GM19025 (cell line): ENCODE measurements at regions not wholly inside any gene's neighbourhood (a gene's known extent, or its start where the extent isn't known, plus 50 kb on each side); places are given as distances from the start of the nearest gene placed in this dataset.

Source experiments
- ATAC-seq: cut with Tn5 transposase; IDR thresholded peaks from one replicate; pipeline ENCODE4 v1.9.1; 2021; ENCODE audit warnings: mild to moderate bottlenecking, low read depth, moderate library complexity; ENCODE audit not compliant: unreplicated experiment

DNA sequence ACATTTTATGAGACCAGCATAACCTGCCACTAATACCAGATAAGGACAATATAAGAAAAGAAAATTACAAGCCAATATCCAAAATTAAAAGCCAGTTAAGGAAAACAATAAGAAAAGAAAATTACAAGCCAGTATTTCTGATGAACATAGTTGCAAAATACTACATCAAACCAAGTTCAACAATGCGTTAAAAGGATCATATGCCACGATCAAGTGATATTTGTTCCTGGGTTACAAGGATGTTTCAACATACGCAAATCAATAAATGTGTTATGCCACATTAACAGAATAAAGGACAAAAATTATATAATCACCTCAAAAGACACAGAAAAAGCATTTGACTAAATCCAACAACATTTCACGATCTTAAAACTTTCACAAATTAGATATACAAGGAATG is 431.9 kb downstream of the ELAVL2 start:
- ATAC-seq = no peak

DNA sequence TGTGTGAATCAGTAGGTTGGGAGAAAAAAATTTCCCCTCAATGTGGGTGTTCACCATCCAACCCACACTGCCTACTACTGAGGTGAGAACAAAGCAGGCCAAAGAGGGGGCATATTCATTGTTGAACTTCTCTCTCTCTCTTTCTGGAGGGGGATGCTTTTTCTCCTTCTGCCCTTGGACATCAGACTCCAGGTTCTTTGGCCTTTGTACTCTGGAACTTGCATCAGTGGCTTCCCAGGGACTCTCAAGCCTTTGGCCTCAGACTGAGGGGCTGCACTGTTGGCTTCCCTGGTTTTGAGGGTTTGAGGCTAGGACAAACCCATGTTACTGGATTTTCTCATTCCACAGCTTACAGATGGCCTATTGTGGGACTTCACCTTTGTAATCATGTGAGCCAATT is 417.2 kb downstream of the ELAVL2 start:
- no peak for ATAC-seq

DNA sequence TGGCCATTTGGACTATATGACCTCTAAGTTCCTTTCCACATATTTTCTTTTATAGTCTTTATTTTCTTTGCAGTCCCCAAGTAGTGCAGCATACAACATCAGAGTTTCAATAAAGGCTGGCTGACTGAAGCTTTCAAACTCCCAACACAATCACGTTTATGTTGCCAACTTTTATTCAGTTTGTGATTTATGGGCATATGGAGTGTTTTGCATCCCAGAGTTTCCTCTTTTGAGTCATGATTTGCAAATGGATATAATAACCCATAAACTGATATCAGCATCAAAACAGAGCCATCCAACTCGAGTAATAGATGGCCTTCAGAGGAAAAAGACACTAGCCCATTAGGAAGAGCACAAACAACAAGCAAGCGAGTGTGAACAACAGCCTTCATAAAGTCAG is 414.0 kb downstream of the ELAVL2 start:
- no peak for ATAC-seq

DNA sequence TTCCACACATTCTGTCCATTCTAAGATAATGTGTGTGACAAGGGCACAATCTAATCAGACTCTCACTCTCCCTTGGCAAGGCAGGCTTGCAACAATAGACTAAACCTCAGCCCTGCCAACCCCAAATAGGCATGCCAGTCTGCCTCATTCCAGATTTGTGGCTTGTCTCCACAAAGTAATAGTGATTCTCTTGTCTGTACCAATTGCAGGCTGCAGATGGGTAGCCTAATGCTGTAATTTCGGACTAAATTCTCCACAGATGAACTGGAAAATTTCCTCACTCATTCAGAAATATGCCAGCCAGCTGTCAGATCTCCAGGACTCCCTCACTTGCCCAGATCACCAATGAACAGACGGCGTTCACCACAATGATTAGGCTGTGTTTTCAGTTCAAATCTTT is 413.6 kb downstream of the ELAVL2 start:
- ATAC-seq = no peak

DNA sequence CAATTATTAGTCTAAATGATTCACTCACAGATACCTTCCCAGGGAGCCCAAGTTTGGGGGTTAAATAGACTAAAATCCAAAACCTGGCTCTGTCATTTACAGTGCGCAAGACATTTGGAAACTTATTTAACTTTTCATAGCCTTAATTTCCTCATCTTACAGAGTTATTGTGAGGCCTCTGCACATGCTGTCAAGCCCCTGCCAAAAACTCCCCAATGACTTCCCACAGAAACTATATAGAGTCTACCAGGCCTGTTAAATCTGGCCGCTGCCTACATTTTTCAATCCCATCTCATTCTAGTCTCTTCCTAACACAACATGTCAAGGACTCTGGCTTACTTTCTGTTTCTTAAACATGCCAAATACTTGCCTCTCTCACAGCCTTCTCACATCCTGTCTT is 412.5 kb downstream of the ELAVL2 start:
- no peak for ATAC-seq

DNA sequence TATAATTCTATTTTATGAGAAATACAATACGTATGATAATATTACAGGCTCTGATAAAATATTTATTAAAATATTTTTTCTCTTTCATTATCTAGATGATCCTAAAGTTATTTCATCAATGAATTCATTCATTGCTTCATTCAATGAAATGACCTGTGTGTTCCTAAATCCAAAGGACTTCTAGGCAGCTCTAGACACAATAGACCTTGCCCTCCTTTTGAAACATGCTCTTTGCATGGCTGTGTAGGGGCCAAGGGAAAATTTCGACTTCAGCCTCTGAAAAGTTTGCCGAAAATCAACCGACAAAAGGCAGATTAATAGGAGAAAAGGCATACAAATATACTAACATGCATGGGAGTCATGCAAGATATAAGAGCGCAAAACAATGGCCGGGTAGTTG is 402.0 kb downstream of the ELAVL2 start:
- ATAC-seq = no peak

DNA sequence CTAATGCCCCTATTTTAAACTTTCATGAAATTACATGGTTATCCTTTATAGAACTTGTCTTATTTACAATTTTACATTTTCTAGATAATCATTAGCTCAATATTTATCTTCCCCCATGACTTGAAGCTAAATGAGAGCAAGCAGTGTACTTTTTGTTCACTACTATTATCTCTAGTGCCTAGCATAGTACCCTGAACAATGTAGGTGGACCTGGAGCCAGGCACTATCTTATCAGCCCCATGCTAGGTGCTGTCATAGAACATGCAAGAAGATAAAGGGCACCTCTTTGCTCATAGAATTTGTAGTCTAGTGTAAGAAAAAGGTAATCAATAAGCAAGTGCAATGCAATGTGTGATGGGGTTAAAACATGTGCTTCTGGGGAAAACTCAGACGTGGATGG is 399.9 kb downstream of the ELAVL2 start:
- ATAC-seq = no peak

DNA sequence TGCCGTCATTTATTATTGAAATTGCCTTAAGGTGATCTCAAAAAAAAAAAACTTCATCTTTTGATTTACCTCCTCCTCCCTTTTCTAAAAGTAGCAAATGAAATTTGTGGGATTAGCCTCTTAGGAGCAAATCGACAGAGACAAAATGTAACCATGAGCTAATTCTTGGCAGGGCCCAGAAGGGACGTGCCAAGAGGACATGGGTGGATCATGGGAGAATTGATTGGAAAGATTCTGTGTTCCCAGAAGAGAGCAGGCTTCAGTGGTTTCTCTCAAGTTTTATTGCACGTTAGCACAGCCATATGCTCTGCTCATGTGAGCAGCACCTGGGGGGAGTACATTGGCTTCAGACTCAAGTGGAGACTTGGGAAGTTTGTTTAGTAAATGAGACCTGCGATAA is 394.6 kb downstream of the ELAVL2 start:
- ATAC-seq = no peak

DNA sequence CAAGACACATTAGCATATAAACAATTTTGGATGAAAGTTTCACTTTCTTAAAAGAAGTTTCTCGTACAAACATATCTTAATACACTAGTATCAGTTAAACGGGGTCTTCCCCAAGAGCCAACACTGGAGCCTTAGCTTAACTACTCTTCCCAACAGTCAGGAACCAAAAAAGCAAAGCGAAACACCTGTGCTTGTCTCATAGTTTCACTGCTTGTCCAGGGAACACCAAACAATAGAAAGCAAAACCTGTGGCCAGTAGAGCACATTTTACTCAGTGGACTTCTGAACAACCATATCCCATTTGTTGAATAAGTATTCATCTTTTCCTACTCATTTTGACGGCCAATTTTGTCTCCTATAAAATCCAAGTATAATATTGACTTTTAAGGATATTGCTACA is 391.4 kb downstream of the ELAVL2 start:
- no peak for ATAC-seq

DNA sequence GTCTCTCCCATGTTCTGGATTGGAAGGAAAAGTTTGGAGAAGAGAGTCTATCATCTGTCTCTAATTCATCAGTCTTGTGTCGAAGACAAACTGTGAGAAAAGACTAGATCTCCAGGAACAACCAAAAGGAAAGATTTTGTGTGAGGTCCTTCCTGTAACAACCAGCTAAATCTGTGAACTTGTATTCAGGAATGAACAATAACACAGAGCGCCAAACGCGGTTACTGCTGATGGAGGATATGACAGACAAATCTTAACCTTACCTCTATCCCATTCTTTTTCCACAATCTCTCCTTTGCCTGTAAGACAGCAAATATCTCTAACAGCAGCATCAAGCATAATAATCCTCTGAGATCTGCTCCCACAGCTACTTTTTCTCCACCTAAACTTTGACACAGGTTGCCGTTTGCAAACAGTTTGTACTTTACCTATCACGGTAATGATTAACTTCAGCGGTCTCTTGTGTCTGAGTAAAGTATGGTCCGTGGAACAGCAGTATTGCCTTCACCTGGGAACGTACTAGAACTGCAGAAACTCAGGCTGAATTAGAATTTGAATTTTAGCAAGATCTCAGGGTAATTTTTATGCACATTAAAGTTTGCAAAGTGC is 387.6 kb downstream of the ELAVL2 start:
- ATAC-seq = no peak

DNA sequence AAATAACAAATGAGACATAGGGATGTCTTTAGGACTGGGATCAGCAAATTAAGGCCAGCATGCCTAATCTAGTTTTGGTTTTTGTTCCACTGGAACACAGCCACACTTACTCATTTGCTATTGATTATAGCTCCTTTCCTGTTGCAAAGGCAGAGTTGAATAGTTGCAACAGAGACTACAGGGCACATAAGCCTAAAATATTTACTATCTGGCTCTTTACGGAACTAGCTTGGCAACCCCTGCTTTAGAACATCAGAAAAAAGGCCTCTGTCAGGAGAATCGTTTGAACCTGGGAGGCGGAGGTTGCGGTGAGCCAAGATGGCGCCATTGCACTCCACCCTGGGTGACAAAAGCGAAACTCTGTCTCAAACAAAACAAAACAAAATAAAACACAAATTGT is 384.8 kb downstream of the ELAVL2 start:
- ATAC-seq = no peak

DNA sequence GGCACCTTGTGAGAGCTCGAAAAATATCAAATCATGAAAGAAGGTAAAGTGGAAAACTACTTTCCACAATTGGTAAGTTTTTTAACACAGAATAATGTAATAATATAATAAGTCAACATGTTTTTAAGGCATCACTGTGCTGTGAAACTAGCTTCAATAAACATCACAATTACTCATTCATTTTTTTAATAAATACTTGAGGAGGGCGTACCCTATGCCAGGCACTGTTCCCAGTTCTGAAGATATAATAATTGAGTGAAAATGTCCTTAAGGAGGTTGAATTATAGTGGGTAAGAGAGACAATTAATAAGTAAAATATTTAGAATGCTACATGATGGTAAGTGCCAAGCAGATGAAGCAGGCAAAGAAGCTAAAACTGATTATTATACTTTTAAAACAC is 381.4 kb downstream of the ELAVL2 start:
- no peak for ATAC-seq

DNA sequence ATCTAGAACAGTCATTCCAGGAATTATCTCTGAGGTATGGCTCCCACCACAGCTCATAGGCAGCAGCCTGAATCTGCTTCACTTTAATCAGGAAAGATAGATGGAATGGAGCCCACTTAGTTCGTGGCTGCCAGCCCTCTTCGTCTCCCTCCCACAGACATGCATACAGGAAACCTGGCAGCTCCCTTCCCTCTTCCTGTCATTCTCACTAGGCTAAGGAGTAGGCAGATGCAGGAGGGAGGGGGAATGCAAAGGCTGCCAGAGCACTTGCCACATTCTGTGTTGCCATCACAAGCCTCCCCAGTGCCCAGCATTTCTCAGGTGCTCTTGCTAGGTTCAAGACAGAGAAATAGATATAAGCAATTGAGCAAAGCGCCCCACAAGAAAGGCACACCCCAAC is 378.9 kb downstream of the ELAVL2 start:
- ATAC-seq = no peak

DNA sequence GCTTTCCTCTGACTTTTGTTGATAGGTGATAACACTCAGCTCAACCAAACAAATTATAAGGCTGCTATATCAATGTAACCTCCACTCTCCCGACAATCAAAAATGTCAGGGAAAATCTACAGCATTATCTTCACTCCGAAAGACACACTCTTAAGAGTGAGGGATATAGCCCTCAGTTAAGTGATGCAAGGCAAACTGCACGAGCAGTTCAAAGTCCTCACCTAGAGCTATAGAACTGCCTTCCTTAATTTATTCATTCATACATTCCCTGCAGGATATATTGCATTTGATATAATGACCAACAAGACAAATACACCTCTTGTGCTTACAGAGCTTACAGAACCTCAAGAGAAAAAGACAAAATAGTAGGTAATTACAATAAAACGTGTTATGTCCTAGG is 378.1 kb downstream of the ELAVL2 start:
- ATAC-seq = no peak

DNA sequence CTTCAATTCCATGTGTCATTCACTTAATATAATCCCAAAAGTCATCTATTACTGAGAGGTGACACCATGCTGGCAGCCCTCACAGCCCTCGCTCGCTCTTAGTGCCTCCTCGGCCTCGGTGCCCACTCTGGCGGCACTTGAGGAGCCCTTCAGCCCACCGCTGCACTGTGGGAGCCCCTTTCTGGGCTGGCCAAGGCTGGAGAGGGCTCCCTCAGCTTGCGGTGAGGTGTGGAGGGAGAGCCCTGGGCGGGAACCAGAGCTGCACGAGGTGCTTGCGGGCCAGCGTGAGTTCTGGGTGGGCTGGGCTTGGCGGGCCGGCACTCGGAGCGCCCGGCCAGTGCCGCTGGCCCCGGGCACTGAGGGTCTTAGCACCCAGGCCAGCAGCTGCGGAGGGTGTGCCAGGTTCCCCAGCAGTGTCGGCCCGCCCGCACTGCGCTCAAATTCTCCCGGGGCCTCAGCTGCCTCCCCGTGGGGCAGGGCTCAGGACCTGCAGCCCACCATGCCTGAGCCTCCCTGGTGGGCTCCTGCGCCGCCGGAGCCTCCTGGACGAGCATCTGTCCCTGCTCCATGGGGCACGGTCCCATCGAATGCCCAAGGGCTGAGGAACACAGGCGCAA is 374.1 kb downstream of the ELAVL2 start:
- ATAC-seq = no peak

DNA sequence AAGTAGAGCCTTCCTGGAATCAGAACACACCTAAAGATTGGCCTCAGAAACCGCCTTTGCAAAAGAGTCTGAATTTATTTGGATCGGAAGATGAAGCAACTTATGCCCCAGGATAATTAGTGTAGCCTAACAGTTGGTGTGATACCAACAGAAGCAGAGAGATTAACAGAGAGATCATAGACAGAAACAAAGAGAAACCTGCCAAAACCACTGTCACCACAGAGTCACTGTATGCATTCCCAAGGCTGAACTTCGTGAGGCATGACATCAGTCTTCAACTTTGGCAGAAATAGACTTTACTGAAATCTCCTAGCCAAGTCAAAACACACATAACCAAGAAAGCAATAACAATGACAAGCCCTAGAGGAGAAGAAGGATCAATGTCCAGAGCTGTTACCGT is 361.8 kb downstream of the ELAVL2 start:
- no peak for ATAC-seq

DNA sequence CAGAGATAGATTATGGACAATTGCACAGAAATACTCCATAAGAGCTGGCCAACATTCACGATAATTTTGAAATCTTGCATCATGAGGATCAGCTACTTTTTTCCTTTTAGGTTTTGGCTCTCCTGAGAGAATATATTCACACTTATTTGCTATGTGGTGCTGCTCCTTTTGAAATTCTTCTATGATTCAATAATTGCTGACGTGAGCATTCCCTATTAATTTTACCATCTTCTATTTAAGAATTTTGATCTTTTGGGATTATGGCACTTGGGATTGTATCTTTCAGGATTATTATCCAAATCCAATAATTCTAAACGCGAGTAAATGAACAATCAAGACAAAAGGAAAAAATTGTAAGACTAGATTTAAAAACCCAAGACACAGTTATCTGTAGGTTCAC is 358.8 kb downstream of the ELAVL2 start:
- no peak for ATAC-seq

DNA sequence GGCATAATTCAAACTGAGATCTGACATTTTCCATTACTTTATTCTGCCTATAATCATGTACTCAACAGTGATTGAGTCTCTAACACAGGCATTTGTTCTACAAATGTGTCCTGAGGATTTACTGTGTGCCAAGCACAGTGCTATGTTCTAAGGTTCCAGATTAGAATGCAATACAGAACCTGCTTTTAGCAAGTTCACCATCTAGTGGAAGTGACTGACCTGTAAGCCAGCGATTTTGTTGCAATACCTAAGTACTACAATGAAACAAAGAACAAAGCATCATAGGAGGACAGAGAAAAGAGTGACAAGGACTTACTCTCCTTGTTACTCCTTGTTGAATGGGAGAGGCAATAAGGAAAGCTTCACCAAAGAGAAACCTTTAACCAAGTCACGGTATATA is 348.1 kb downstream of the ELAVL2 start:
- ATAC-seq = no peak

DNA sequence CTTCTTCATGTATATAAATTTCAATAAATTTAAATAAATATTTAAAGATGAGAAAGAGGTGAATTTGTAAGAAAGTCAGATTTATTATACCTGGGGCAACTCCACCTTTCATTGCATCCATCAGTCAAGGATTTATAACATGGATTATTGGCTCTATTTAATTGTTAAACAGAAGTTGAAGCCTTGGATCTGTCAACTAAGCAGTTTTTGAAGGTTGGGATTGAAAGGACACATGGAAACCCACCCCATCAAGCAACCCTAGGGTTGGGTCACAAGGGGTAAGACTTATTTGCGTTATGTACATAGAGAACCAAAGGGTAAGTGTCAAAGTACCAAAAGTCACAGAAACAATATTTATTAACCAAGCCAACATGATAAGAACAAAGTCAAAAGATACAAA is 342.5 kb downstream of the ELAVL2 start:
- ATAC-seq = no peak

DNA sequence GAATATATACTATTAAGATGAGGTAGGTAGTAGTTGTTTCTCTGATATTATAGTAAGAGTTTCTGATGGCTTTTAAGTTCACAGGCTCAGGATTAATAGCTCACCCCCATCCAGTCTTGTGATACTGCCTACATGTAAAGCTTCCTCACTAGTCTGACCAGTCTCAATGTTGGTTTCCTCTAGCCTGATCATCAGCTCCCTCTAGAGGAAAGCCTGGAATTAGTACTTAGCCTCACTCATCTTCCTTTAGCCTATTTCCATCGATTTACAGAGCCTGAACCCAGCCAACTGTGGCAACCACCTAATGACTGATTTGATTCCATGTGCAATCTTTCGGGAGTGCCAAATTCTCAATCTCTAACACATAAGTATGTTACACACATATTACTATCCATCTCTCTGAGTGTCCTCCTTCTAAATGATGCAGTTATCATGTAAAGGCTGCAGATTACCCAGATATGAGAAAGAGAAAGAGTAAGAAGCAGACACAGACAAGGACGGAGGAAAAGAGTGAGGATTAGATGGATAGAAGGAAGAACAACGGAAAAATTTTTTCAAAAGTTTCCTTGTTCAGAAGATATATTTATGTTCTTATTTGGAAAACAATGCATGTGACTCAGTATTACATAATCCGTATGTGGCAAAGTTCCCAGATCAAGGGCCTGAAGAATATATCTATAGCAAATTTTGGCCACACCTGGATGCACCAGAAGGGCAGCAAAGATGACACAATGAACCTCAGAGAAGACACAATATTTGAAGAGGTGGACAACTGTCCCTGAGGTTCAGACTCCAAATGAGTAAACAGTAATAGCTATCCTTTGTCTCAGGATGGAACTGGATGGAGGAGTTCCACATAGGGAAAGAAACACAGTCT is 333.7 kb downstream of the ELAVL2 start:
- ATAC-seq = no peak

DNA sequence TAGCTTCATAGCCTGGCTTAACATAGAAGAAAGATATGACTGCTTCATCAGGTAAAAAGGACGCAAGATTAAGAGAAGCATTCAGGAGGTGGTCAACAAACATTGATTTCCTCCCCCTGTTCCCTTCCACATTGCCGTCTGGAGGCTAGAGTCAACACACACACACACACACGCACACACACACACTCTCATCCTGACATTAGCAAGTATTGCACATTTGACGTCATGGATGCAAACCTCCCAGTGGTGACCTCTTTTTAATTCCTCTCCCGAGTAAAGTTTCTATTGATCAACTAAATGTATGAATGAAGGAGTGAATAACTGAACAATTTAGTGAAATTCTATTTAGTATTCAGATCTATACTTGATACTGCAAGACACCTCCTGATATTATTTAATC is 332.8 kb downstream of the ELAVL2 start:
- ATAC-seq = no peak
